ENCODE measurements at regions not wholly inside any gene's neighbourhood (a gene's known extent, or its start where the extent isn't known, plus 50 kb on each side); places are given as distances from the start of the nearest gene placed in this dataset.

GRCh38 chr18:22816266-22817176 is 116.6 kb upstream of the RBBP8 start:
- TF ChIP-seq POLR2AphosphoS5 (IDR thresholded peaks at IDR 0.05; ENCODE audit: borderline replicate concordance, low read depth, low read length) (no peak), EZH2 (IDR thresholded peaks at IDR 0.05) (no peak), FOXP2 (optimal IDR thresholded peaks at IDR 0.05; ENCODE audit: control extremely low read depth, extremely low read length, insufficient read depth) (no peak)
